HG02970 (cell line): ENCODE measurements at regions not wholly inside any gene's neighbourhood (a gene's known extent, or its start where the extent isn't known, plus 50 kb on each side); places are given as distances from the start of the nearest gene placed in this dataset.
"Not testable (repeated sequence)": the region's sequence is repeated elsewhere in the genome, so short reads cannot be mapped to it uniquely, and the experiment has no call there.

ENCODE experiments used
- ATAC-seq: cut with Tn5 transposase; IDR thresholded peaks from one replicate; pipeline ENCODE4 v1.9.1; 2021; ENCODE audit warnings: mild to moderate bottlenecking, moderate library complexity, moderate number of reproducible peaks; ENCODE audit not compliant: unreplicated experiment, low FRiP score

DNA sequence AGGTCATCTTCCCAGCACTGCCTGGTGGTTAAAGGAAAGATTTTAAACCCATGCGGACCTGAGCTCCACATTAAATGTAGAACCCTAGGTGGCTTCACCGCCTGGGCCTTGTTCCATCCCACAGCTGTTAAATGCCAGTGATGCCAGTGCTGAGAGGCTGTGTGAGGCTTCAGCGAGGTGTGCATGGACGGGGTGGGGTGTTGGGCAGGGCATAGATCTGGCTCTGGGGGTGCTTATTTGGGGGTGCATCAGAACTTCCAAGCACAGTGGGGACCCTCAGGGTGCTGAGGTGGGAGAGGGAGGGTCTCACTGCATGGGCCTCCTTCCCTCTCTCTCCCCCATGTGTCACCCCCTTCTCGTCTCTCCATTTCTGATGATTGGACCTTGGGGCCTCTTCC is 90.1 kb upstream of the B3GAT1 start:
- no peak for ATAC-seq

DNA sequence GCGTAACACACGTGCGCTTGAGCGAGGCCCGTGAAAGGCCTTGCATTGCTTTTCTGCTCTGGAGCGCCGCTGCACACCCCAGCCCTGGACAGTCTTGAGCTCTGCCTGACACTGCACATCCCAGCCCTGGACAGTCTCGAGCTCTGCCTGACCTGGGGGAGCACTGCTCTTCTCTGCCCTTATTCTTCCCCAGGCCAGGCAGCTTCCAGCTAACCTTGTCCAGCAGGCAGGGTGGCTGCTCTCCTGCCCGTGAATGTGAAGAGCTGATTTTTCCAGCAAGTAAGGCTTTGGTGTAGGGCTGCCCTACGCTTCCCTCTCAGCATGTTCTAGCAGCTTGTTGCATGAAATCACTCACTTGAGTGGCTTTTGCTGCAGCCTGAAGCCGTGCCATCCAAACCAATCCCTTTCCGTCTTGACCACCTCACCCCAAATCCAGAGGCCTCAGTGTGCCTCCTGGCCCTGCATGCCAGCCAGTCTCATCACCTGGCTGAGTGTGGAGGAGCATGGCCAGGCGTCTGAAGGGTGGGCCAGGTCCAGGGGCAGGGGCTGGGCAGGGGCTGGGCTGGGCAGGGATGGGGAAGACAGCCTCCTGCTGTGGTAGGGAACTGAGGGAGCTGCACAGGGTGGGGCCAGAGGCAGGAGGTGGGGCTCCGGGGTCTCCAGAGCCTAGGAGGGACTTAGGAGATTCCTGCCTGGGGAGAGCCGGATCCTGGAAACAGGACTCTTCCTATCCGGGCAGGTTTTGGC is 89.5 kb upstream of the B3GAT1 start:
- no peak for ATAC-seq

DNA sequence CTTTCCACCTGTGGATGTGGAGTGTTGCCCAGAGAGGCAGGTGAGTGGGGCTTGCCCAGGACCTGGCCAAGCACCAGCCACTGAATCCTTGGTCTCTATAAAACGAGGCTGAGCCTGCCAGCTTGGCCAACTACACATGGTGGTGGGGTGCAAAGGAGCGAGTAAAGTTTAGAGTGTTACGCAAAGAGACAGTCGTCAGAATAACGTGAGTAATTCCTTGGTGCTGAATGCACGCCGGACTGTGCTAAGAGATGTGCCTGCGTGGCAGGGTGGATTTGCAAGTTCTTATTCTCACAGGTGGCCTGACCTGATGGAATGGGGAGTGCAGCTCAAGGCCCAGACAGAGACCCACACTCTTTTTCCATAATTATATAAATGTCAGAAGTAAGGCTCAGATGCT is 88.6 kb upstream of the B3GAT1 start:
- ATAC-seq: no peak

DNA sequence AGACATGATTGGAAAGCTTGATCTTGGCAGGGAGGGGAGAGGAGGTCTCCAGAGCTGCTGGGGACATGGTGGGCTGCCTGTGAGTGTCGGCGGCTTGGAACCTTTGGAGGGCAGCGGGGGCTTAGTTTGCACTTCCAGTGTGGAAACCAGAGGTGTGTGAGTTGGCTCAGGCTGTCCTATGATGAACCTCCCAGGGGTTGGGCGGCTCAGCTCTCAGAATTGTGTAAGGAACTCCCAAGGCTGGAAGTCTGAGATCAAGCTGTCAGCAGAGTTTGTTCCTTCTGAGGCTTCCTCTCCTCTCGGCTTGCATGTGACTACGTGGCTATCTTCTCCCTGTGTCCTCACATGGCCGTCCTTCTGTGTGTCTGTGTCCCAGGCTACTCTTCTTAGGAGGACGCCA is 87.9 kb upstream of the B3GAT1 start:
- ATAC-seq: no peak

DNA sequence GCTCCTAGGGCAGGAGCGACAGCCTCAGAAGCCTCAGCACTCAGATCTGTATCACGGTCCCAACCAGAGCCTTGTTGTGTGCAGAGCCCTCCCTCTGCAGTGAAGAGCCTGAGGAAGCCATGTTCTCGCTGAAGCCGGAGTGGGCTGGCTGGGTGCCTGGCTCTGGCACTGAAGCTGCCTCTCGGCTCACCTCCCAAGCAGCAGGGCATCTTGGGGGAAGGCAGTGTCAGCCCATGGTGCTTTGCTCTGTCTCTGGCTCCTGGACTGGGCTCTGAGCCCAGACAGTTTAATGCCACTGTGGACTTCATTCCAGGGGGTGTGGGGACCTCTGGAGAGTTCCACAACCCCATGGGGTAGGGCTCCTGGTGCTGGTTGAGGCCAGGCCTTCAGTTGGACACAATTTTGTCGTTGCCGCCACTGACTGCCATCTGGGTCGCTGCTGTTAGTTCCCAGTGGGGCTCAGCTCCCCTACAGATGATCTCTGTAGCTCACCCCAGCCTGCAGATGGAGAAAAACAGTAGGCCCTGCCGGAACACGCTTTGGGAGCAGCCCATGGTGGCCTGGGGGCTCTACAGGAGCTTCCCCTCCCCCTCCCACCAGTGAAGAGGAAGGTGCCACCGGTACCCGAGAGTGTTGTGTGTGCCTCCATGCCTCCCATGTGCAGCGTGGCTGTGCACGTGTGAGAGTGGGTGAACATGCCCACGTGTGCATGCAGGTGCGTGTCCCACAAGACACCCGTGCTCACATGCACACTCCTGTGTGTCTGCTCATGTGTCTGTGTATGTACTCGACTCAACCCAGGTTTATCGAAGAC is 86.5 kb upstream of the B3GAT1 start:
- no peak for ATAC-seq

DNA sequence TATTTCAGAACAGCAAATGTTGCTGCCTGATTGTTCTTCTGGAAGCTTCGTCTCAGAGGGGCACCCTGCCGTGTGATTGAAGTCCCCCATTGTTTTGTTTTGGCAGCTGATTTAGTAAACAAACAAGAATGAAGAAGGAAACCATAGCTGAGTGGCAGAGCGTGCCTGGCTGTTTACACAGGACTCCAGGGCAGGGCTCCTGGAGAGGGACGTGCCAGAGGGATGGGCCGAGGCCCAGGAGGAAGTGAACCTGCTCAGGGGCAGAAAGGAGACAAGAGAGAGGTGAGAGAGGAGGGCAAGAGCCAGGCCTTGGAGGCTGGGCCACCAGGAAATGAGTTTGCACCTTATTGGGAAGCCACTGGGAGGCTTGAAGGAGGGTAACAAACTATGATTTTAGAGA is 85.5 kb upstream of the B3GAT1 start:
- ATAC-seq: no peak

DNA sequence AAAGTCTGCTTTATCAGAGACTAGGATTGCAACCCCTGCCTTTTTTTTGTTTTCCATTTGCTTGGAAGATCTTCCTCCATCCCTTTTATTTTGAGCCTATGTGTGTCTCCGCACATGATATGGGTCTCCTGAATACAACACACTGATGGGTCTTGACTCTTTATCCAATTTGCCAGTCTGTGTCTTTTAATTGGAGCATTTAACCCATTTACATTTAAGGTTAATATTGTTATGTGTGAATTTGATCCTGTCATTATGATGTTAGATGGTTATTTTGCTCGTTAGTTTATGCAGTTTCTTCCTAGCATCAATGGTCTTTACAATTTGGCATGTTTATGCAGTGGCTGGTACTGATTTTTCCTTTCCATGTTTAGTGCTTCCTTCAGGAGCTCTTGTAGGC is 84.0 kb upstream of the B3GAT1 start:
- ATAC-seq: not testable (repeated sequence)

DNA sequence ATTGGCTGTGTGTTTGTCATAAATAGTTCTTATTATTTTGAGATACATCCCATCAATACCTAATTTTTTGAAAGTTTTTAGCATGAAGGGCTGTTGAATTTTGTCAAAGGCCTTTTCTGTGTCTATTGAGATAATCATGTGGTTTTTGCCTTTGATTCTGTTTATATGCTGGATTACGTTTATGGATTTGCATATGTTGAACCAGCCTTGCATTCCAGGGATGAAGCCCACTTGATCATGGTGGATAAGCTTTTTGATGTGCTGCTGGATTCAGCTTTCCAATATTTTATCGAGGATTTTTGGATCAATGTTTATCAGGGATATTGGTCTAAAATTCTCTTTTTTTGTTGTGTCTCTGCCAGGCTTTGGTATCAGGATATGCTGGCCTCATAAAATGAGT is 82.4 kb upstream of the B3GAT1 start:
- not testable (repeated sequence) for ATAC-seq

DNA sequence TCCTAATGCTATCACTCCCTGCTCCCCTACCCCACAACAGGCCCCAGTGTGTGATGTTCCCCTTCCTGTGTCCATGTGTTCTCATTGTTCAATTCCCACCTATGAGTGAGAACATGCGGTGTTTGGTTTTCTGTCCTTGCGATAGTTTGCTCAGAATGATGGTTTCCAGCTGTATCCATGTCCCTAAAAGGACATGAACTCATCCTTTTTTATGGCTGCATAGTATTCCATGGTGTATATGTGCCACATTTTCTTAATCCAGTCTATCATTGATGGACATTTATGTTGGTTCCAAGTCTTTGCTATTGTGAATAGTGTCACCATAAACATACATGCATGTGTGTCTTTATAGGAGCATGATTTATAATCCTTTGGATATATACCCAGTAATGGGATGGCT is 80.4 kb upstream of the B3GAT1 start:
- not testable (repeated sequence) for ATAC-seq

DNA sequence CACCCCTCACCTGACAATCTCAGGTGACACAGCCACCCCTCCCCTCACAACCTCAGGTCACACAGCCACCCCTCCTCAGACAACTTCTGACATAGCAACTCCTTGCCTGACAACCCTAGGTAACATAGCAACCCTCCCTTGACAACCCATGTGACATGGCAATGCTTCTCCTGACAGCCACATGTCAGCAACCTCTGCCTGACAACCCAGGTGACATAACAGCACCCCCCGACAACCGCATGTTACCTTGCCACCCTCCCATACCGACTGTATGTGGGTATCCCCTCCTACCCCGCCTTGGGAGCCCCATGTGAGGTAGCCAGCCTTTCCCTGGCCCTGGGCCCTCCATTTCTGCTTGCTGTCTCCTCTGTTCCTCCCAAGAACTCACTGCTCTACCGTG is 77.7 kb upstream of the B3GAT1 start:
- no peak for ATAC-seq

DNA sequence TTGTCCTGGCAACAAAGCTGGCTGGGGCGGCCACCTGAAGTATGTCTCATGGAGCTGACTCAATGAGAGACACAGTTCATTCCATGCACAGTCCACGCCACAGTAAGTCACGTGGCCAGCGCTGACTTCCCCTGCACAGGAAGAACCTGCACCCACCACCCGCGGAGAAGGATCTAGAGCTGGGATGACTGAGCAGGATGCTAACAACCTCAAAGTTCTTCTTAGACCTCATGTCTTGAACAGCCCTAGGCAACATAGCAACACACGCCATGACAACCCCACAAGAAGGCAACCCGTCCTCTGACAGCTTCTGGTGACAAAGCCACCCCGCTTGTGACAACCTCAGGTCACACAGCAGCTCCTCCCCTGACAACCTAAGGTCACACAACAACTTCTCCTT is 76.9 kb upstream of the B3GAT1 start:
- no peak for ATAC-seq

DNA sequence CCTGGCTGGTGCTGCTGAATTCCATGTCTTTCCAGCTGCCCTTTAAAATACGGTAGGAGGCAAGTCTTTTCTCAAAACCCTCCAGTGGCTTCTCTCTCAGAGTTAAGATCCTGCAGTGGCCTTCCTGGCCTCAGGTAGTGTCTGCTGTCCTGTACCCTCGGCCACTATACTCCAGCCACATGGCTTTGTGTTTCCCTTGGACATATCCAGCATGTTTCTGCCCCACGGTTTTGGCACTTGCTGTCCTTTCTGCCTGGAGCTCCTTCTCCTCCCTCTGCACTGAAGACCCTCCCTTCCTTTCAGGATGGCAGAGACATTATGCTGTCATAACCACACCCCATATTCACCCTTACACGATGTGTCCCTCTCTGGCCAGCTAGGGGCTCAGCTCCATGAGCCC is 76.5 kb upstream of the B3GAT1 start:
- no peak for ATAC-seq

DNA sequence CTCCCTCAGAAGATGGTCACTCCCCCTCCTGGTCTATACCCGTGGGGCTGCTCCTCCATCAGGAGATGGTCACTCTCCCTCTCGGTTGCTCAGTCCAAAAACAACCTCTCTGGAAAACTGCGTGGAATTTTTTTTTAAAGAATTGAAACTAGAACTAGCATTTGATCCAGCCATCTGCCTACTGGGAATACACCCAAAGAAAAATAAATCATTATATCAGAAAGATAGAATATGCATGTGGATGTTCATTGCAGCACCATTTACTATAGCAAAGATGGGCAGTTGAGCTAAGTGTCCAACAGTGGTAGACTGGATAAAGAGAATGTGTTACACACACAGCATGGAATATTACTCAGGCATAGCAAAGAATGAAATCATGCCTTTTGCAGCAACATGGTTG is 75.7 kb upstream of the B3GAT1 start:
- no peak for ATAC-seq

DNA sequence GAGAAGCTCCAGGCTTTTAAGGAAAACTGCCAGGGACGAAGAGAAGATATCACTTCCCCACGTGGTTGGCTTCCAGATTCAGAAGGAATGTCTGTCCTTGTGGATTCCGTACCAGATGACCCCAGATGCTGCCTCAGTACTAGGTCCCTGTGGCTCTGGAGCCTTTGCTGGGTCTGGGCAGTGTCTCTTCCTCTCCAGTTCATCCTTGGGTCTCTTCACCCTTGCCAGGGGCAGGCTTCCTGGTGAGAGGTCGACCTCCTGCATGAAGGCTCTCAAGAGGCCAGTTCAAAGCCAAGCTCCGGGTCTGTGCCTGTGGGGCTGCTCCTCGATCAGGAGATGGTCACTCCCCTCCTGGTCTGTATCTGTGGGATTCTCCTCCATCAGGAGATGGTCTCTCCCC is 74.7 kb upstream of the B3GAT1 start:
- ATAC-seq: no peak

DNA sequence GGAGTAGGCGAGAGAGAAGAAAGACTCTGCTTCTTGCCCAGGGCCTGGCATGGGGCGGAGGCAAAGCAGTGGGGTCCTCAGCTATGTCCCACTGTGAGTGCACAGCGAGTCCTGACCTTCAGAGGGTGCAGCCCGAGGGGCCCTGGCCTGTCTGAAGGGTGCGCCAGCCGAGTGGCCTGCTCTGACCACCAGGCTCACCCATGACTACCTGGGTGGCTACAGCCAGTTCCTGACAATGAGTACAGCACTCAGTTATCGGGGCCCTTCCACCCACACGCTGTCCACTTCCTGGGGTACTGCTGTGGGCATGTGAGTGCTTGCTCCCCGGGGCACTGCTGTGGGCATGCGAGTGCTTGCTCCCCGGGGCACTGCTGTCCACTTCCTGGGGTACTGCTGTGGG is 74.1 kb upstream of the B3GAT1 start:
- ATAC-seq: no peak

DNA sequence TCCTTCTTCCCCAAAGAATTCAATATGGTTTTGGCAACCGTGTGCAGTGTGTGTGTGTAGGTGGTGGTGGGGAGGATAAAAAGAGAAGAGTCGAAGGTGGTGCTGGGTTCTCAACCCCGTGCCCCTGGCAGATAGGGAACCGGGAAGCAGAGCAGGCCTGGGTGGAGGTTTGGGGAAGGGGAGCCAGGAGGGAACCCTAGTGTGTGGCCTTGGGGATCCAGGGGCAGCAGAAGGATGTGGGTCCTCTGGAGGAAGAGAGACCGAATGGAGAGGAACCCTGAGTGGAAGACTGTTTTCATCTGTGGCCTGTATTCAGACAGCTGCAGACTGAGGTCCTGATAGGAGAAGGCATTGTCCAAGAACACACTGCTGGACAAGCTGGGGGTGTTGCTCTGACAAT is 73.3 kb upstream of the B3GAT1 start:
- no peak for ATAC-seq

DNA sequence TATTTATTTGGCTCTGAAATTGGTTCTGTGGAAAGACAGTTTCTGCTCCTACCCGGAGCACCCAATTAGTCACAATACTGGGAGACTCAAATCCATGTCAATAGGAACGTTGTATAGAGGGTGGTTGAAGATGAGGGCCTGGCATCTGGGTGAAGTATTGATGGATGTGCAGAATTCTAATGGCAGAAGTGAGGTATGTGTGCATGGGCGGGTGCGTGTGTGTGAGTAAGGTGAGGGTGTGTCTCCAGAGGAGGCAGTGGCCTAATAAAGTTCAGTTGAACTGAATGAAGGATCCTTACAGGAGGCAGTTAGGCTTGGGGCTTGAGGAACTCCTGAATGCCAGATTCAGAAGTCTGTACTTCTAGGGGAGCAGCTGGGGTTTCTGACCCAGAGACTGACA is 71.8 kb upstream of the B3GAT1 start:
- no peak for ATAC-seq

DNA sequence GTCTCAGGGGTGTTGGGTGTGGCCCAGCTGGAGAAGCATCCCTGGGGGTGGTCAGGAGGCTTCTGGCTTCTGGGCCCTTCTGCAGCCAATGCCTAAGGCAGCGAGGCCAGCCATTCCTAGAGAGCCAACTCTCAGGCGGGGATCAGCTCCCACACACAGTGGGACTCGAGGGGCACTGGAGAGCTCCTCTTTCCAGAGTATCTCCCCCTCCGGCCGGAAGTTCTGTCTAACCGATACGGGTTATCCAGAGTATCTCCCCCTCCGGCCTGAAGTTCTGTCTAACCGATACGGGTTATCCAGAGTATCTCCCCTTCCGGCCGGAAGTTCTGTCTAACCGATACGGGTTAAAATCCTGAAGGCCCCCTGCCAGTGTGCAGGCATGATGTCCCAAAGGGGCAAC is 71.2 kb upstream of the B3GAT1 start:
- no peak for ATAC-seq

DNA sequence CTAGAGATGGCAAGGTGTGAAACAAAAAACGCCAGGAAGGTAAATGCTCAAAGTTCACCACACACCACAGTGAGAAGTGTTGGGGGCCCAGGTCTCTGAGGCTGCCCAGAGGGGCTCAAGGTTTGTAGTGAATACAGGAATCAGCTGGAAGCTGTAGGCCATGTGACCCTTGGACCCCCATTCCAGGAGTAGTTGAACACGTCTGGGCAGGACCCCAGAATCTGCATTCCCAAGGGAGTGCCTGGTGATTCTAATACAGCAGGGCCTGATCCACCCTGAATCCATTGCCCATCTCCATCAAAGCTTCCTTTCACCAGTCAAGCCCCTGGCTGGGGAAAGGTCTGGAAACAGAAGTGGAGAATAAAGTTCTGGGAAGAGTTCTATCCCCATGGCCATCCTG is 70.8 kb upstream of the B3GAT1 start:
- ATAC-seq: no peak

DNA sequence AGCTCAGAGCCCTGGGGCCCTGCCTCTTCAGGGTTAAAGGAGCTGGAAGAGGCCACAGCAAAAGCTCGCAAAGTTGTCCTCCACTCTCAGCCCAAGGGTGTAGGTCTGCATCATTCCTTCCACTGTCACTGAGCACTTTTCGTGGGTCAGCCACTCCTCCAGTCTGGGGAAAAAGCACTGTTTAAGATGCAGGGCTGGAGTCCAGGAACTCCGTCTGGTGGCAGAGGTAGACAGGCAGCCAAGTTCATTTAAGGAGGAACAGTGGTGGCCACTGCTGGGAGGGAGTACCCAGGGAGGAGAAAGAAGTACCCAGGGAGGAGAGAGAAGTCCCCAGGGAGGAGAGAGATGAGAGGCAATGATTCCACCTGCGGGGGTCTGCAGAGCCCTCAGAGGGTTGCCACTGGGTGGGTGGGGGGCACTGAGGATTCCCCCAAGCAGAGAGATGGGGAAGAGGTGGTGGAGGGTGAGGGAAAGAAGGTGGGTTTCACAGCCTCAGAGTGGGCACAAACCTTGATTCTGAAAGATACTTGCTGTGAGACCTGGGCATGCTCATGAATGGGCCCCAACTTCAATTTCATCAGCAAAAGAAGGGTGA is 70.0 kb upstream of the B3GAT1 start:
- no peak for ATAC-seq

DNA sequence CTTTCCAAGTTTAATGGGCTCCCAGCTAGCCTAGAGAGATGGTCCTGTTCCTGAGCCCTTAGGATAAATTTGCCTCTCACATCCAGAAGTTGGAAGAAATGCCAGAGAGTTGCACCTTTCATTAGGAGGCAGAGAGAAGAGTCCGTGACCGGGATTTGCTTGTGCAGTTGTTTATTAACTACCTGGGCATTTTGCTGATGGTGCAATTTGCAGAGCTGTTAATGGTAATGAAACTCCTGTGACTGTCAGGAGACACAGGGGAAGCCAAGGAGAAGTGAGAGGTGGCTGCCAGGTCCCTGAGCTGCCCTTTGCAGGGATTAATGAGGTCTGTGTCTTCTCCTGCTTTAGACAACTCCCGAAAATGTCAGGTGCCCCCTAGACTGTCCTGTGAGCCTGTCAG is 69.1 kb upstream of the B3GAT1 start:
- no peak for ATAC-seq
